NT2/D1 (cell line): ENCODE measurements at regions not wholly inside any gene's neighbourhood (a gene's known extent, or its start where the extent isn't known, plus 50 kb on each side); places are given as distances from the start of the nearest gene placed in this dataset.

ENCODE experiments used
- SUZ12 ChIP-seq: IDR thresholded peaks from 2 replicates; pipeline ENCODE4 v1.6.1; 2011; ENCODE audit not compliant: insufficient read length, insufficient read depth; ENCODE audit errors: extremely low read depth
- YY1 ChIP-seq: IDR thresholded peaks from 2 replicates; pipeline ENCODE4 v1.6.1; 2011; ENCODE audit not compliant: insufficient read length, insufficient read depth

- TF ChIP-seq SUZ12 (no peak), YY1 (no peak)
These were observed 239.8 kb upstream of the SALL1 start for GRCh38 chr16:51390877-51391276.
